Right hindlimb (tissue), 1 donor: ENCODE measurements at regions not wholly inside any gene's neighbourhood (a gene's known extent, or its start where the extent isn't known, plus 50 kb on each side); places are given as distances from the start of the nearest gene placed in this dataset.

Source experiments
- DNase-seq: peaks from one replicate; pipeline ENCODE4 v3.0.0-alpha.2; 2018

DNA sequence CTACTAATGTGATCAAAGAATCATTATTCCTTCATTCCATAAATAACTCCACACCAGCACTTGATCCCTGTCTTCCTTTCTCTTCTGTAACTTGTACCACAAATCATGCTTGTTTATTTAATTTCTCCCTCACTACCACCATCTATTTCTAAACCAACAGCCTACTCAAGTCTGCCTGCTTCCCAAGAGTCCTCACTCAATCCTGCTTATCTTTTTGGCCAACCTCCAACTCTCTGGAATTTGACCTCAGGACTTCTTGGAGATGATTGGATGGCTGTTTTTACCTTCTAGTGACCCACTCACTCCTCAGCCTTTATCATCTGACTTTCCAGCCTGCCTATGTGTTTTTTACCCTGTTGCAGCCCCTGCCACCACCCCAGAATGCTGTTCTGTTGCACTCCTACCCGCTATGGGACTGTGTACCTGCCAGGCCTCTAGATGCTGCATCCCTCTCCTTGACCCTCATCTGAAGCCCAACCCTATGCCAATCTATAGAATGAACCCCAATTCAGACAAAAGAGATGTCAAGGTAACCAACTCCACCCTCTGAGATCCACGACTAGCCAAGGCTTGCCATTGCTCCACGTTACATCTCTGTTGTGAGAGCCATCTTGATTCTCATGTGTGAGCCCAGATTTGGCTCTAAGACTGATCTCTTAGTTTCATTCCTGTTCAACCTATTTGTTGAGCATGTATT, 150.2 kb upstream of the PLEKHG7 start:
- no peak for DNase-seq

DNA sequence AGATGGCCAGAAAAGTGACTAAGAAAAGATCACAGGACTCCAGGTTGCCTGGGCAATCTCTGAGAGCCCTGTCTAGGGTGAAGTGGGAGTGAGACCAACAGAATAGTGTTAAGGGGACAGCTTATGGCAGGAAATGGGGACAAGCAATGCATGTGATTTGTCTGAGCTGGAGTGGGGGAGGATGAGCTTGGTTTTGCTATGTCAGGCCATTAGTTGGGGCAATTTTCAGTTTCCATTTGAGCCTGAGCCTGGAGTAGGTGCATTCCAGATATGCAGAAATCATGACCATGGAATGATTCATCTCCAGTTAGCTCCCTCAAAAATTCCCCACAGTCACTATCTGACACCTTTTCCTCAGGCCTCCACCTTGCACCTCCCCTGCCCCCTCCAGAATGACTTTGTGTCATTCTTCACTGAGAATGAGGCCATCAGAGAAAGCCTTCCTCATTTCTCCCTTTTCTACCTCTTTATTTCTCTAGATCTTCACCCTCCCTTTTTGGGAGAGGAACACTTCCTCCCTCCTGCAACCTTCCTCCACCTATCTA, 150.9 kb upstream of the PLEKHG7 start:
- DNase-seq: no peak

DNA sequence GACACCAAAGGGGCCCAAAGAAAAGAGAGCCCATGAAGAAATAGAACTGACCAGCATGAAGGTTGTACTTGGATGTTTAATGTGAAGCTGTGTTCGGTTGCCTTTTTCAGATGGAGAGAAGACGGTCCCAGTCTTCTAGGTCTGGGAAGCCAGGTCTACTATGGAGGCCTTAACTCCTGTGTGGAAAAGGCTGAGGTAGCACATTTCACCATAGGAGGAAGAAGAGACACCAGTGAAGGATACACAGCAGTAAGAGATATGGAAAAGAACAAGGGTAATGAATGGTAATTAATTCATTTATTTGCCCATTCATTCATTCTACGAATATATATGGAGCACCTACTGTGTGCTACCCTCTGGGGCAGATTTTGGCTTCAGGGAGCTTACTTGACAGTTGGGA, 151.6 kb upstream of the PLEKHG7 start:
- DNase-seq: no peak

DNA sequence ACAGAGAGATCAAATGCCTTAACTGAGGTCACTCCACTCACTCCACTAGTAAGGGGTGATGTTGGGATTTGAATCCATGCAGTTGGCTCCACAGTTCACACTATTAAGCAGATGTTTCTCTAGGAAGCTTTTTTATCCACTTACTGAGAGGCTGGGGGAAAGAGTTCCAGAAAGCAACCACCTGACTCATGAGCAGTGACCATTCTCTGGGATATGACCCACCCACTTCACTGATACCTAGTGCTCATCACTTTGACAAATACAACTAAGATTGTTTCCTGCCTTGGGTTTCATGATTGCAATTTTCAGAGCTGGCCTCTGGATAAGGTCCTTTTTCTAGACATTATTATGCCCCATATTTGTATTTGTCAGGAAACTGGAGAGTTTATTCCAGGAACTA, 152.1 kb upstream of the PLEKHG7 start:
- no peak for DNase-seq

DNA sequence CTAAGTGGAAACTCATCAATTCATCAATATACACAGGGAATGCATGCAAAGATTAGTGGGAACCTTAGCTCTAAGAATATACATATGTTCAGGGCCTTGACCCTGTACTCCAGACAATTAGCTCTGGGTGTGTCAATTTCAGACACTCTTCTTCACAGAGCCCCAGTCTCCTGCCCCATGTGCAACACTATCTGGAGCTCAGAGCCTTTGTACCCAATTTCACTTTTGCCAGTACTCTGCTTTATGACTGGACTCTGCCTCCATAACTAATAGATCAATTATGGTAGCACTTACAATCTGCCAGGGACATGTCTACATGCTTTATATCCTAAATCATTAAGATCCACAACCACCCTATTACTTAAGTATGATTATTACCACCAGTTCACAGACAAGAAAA, 152.5 kb upstream of the PLEKHG7 start:
- no peak for DNase-seq

DNA sequence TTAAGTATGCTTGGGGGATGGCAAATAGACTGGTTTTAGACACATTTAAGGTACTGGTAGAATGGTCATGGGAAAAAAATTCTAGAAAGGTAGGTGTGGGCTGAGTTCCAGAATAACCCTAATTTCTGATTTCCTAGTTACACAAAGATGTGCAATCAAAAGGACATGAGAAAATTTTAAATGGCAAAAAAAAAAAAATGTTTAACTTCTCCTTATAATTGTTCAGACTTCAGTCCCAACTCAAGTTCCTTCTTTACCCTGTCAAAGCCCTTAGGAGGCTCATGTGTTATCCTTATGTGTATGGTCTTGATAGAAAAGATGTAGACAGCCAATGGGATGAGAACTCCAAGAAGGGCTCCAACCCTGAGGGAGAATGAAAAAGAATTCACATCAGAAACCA, 153.3 kb upstream of the PLEKHG7 start:
- DNase-seq: no peak

DNA sequence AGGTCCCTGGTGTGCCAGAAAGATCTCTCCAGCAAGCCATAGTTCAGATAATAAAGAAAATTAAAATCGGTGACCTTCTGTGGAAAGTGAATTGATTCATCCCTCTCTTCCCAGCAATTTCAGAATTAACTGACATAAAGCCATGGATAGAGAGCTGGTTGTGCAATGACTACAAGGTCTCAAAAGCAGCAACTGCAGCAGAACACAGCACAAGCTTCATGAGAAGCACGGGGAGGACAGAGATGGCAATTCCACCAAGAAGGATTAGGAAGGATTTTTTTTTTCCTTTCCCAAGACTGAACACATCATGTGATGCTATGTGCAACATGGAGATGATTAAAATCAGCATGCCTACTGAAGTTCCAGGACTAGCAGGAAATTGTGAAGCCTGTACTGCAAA, 154.9 kb upstream of the PLEKHG7 start:
- no peak for DNase-seq

DNA sequence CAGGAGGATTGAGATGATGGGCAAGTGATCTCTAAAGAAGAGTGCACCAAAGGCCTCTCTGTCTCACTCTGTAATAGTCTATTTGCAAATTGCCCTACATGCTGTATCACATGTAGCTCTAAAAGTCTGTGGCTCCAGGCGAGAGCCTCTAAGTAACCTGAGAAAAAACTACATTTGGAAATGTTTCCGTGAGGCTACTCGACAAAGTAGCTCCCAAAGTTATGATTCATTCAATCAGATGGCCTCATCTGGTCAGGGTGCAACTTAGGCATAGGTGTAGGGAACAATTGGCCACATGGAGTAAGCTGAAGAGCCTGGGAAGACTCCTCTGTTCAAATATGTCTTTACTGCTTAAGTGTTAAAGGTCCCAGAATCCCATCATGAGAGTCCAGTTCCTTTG, 155.4 kb upstream of the PLEKHG7 start:
- DNase-seq: no peak

DNA sequence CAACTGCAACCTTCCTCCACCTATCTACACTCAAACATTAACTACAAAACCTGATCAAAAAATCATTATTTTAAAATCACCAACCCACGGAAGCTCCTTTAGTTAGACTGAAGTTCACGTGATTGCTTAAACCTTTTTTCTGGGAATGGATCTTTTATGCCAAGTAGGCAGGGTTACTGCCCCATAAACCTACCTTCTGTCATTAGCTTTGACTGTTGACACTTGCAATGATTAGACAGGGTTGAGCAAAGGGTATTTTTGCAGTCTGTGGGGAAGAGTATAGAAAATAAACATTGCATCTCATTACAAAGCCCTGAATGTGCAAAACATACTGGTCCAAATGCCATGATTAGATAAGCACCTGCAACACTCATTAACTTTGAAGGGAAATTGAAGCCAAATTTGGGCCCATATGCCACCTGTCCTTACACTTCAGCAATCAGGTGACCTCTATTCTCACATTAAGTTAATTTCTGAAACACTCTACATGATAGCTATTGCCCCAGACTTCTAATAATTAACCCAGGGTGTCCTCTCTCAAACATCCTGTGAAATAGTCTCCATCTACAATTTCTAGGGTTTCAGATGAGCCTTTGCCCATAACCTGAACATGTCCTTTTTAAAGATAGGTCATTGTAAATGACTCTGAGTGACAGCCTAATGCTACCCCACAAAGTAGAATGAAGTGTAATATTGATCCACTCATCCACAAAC, 156.0 kb upstream of the PLEKHG7 start:
- DNase-seq: no peak

DNA sequence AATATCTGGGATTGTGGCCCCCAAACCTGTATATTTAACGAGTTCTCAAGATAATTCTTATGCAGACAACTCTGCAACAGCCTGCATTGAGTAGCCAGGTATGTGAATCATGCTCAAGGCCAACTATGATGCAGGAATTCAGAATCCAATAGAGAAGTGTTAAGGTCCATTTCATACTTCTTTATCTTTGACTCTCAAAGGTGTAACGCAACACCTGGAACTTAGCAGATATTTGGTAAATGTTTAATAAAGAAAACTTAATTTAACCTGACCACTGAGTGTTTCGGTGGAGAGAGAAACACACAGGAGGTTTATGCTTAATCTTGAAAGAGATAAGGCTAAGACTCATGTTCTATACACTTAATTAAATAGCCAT, 156.5 kb upstream of the PLEKHG7 start:
- no peak for DNase-seq

DNA sequence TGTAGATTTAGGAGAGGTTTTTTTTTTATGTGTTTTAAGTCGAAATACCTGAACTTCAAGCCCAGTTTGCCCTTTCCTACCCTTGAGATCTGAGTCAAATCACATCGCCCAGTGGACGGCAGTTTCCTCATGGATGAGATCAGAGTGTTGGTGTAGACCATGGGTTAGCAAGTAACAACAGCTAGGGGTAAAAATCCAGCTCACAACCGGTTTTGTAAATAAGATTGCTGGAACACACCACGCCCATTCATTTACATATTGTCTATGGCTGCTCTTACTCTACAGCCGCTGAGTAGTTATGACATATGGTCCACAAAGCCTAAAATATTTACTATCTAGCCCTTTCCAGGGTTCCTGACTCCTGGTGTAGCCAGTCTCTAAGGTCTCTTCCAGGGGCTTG, 158.5 kb upstream of the PLEKHG7 start:
- no peak for DNase-seq

DNA sequence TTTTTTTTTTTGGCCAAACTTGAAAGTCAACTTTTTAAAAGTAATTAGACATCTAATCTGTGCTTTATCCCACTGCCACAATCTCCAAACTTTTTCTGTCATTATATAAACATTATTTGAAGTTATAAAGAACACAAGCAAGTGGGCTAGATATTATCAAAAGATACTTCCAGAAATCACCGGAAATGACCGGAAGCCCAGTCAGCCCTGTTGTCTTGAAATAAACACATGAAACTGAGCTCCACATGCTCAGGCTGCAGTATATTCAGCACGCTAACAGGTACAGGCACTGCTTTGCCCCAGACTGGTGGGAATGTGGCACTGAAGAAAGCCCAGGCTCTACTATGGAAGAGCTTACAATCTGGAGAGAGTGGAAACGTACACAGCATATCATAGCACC, 158.9 kb upstream of the PLEKHG7 start:
- no peak for DNase-seq

DNA sequence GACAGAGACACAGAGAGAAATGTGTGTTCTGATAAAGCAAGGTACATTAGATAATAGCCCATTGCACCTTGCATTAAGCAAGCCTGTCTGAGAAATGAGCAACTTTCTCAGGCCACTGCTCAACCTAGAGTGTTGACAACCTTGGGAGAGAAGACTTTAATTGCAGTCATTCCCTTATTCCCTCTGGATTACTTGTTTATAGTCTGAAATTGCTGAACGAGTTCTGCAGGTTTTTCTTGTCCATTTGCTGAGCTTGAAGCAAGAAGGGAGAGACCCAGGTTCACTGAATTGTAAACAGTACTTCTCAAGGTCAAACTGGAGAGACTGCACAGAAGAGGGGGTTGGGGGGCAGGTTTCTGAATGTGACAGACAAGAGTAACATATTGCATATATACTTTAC, 159.4 kb upstream of the PLEKHG7 start:
- DNase-seq: no peak

DNA sequence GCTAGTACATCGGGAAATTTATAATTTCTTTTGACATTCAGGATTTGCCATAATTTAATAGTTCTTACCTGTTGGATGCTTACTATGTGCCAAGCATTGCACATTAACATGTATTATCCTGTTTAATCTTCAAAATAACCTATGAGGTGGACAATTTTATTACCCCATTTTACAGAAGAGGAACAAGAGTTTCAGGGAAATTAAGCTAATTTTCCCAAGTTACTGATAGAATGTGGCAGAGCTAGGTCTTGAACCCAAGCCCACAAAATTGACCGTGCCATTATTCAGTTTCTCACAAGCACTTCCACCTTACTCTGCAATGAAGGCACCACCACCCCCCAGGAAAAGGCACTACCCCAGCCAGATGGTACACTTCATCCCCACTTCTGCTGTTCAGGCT, 161.1 kb upstream of the PLEKHG7 start:
- no peak for DNase-seq

DNA sequence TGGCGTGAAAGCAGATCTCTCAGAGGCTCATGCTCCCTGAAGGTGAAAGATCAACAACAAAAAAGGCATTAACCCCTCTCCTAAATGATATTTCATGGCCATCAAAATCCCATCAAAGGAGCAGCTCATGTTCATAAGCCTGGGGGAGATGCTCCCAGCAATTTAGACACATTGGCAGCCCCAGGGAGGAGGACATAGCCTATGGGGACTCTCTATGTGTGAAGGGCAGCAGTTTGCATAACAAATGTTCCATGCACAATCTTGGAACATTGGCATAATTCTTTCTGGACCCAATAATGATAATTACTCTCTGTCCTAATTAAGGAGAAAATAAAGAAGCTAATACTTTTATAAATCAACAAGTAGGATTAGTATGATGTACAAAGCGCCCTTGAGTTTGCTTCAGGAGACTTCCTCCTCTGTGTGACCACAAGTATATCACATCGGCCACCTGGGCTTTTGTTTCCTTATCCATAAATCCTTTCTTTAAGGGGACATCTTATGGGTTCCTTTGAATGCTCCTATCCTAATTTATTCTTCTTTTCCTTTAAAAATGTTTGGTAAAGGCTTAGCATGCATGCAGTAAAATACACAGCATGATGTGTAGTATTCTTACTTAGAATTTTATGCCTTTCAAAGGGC, 161.9 kb upstream of the PLEKHG7 start:
- no peak for DNase-seq

DNA sequence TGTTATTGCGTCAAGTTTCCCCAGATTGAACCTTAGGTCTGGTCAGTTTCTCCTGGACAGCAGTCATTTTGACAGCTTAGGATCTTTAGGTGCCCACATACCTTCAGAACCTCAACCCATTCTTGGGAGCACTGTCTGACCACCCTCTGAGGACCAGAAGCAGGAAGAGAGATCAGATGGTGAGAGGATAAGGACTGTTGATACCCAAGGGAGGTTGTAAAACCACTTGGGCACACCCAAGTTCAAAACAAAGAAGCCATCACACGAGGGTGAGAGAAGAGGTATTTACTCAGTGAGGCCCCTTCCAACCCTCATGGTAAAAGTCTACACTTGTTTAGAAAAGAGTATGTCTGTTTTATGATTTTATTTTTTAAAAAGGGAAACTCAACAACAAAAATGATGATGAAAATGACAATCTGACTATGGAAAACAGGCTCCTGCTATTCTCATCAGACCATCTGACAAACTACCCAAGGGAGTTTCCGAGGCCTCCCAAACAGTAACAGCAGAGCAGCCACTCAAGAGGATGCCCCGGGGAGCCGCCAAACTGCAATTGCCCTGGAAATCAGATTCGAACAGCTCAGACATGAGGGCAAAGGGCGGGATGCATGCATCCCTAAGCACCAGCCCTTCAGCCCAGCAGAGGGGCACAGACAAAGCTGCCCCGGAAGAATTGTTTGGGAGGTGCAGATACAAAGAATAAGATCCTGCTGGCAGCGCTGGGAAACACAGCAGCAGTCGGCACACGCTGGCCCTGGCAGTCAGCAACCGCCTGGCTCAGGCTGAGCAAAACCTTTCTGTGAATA, 162.6 kb upstream of the PLEKHG7 start:
- peak; percentile 36 for DNase-seq

DNA sequence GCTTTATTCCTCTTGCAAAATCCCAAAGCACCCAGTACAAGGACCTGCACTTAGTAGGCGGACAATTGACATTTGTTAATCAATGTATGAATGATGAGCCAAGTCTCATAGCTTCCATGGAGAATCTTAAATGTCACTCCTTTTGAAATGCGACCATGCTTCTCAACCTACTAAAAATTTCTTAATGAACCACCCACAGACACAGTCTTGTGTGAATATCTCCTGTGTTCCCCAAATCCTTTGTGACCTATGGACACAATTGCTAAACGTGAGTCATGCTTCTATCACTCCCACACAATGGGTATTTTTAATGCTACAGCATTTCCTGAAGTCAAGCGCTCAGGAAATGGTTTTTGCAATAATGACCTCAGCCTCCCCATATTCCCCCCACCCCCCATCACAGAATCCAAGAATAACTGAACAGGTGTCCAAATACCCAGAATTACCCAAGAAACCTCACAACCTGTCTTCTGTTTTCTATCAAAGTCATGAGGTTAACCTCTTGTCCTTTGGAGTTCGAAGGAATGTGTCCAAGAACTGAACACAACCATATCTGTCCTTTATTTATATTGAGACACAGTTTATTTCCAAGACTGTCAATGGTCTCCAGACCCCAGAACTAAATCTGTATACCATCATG, 163.6 kb upstream of the PLEKHG7 start:
- DNase-seq: no peak

DNA sequence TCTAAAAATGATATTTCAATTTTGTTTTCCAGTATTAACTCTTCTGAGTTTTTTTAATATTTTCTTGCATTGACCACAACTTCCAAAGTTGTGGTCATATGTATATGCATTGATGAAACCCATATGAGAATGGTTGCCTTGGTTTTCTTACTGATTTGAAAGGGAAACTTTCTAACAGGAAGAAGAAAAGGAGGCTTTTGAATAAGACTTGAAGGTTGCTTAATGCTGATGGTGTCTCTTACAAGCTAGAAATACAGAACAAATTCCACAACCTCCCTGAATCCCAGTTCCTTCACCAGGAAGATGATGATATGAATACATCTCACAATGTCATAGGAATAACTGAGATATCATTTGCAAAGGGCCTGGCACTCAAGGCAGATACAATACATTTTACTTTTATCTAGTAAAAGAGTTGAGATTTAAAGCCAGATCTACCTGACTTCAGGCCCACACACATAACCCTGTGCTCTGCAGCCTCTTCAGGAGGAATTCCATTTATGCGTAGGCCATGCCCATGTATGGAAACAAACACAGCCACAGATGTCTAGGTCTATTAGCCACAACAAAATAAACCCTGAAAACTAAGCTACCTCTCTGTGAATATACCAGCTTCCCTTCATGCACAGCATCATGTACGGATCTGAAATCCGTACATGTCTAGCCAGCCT, 165.4 kb upstream of the PLEKHG7 start:
- no peak for DNase-seq

DNA sequence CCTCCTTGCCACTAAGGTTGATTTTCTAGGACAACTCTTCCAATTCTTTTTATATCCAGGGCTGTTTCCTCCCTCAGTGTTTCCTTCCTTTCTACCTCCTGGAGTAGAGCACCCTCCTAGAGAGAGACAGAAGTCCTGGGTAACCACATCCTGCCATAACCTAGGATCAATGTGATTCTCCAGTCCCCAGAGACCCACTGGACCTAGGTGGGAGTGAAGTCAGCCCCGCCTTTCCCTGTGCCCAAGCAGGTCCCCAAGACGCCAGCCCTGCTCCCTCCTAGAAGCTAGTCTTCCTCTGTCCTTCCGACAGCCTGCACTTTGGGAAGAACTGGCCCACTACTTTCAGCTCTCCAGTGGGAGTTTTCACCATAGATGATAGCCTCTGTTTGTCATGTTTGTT, 166.8 kb upstream of the PLEKHG7 start:
- DNase-seq: no peak

DNA sequence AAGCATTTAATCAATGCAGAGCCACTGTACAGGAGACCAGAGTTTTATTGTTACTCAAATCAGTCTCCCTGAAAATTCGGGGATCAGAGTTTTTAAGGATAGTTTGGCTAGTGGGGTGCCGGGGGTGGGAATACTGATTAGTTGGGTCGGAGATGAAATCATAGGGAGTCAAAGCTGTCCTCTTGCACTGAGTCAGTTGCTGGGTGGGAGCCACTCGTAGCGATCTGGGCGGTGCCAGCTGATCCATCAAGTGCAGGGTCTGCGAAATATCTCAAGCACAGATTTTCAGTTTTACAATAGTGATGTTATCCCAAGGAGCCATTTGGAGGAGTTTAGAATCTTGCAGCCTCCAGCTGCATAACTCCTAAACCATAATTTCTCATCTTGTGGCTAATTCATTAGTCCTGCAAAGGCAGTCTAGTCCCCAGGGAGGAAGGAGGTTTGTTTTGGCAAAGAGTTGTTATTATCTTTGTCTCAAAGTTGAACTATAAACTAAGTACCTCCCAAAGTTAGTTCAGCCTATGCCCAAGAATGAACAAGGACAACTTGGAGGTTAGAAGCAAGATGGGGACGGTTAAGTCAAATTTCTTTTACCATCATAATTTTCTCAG, 169.4 kb upstream of the PLEKHG7 start:
- DNase-seq: no peak

DNA sequence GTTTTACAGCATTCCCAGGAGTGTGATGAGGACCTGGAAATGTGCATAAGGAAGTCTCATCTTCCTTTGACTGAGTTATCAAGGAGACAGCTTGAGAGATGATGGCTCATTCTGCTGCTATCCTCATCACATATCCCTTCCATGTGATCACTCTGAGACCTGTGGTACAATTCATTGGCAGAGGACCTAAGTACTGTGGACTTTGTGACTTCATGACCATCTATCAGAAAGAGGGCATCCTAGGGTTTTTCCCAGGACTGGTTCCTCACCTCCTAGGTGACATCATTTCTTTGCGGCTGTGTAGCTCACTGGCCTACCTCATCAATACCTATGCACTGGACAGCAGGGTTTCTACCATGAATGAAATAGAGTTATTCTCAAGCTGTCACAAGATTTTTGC, 172.1 kb upstream of the PLEKHG7 start:
- DNase-seq: no peak

DNA sequence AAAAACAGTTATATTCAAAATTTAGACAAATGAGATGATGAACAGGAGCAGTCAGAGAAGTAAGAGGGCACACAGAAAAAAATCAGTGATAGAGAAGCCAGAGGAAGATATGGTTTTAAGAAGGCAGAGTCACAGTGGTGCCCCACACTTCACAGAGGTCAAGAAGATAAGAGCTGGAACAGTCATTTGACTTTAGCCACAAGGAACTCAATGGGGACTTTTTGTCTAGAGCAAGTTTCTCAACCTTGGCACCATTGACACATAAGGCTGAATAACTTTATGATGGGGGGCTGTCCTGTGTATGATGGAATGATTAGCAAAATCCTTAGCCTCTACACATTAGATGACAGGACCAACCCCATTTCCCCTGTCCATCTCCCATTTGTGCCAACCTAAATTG, 172.8 kb upstream of the PLEKHG7 start:
- no peak for DNase-seq
